H1 (cell line): ENCODE measurements at regions not wholly inside any gene's neighbourhood (a gene's known extent, or its start where the extent isn't known, plus 50 kb on each side); places are given as distances from the start of the nearest gene placed in this dataset.

Experiments
- CTCF ChIA-PET: fragments of 300-600 bp; sonication (Branson Sonifier 250); formaldehyde crosslinking; loops from one replicate; lab custom pipeline; 2021; ENCODE audit not compliant: partially characterized antibody; lab: Charles Lee
- POLR2A ChIA-PET: fragments of 300-600 bp; sonication (Branson Sonifier 250); formaldehyde crosslinking; loops from one replicate; lab custom pipeline; 2021; ENCODE audit warnings: inconsistent platforms; ENCODE audit not compliant: partially characterized antibody; lab: Charles Lee
- DNase-seq, 2 experiments: peaks; one replicate each; pipeline versions ENCODE4 v3.0.0 to v3.0.0-alpha.2; 2010 to 2022; ENCODE audit warnings: low spot score in 2 of 2, low read depth in 1 of 2, mixed read lengths in 1 of 2
- FAIRE-seq: peaks from 2 replicates; lab custom pipeline; 2011; peaks lifted over from hg19 to GRCh38; lab: Jason Lieb, UNC
- H2AFZ ChIP-seq: 2 replicates; pipeline ENCODE4 v1.8.1; 2012; ENCODE audit warnings: low read length, inconsistent platforms
- H2AK5ac ChIP-seq: 2 replicates; pipeline ENCODE4 v1.6.1; 2013; ENCODE audit warnings: low read depth, low read length
- H2BK120ac ChIP-seq: replicated peaks from 2 replicates; pipeline ENCODE3; 2013; ENCODE audit warnings: low read depth, low read length, inconsistent platforms
- H2BK12ac ChIP-seq: 2 replicates; pipeline ENCODE4 v1.6.1; 2013; ENCODE audit warnings: low read depth, low read length
- H2BK15ac ChIP-seq: 2 replicates; pipeline ENCODE4 v1.6.1; 2013; ENCODE audit warnings: low read length
- H2BK20ac ChIP-seq: 2 replicates; pipeline ENCODE4 v1.6.1; 2013; ENCODE audit warnings: low read length
- H2BK5ac ChIP-seq: 2 replicates; pipeline ENCODE4 v1.6.1; 2013; ENCODE audit warnings: low read depth, low read length
- H3K14ac ChIP-seq: 2 replicates; pipeline ENCODE4 v1.6.1; 2013; ENCODE audit warnings: inconsistent platforms; ENCODE audit not compliant: insufficient read length
- H3K18ac ChIP-seq: 2 replicates; pipeline ENCODE4 v1.6.1; 2013; ENCODE audit warnings: low read length; ENCODE audit errors: extremely low read depth
- H3K23ac ChIP-seq: 2 replicates; pipeline ENCODE4 v1.6.1; 2013; ENCODE audit warnings: inconsistent platforms; ENCODE audit not compliant: insufficient read length
- H3K23me2 ChIP-seq: 2 replicates; pipeline ENCODE4 v1.6.1; 2013; ENCODE audit warnings: low read depth, low read length
- H3K27ac ChIP-seq: 2 replicates; pipeline ENCODE4 v1.6.1; 2011; ENCODE audit warnings: low read depth, low read length, inconsistent platforms
- H3K27me3 ChIP-seq, 4 experiments: replicated peaks in 1 of 4; 1 replicate in 1 of 4; 2 replicates in 3 of 4; pipeline versions ENCODE4 v1.6.1 to v1.8.1; 2011 to 2013; ENCODE audit warnings: low read length in 3 of 4, mild to moderate bottlenecking in 3 of 4, inconsistent platforms in 2 of 4, mixed read lengths in 2 of 4, moderate library complexity in 1 of 4; ENCODE audit not compliant: control insufficient read depth in 3 of 4, insufficient read depth in 3 of 4; ENCODE audit errors: extremely low read depth in 1 of 4
- H3K36me3 ChIP-seq, 4 experiments: 2 replicates each; pipeline versions ENCODE4 v1.6.1 to v1.8.1; 2011 to 2013; ENCODE audit warnings: mild to moderate bottlenecking in 4 of 4, low read length in 3 of 4, moderate library complexity in 2 of 4, control low read depth in 1 of 4, inconsistent platforms in 1 of 4; ENCODE audit not compliant: insufficient read depth in 4 of 4, control insufficient read depth in 2 of 4
- H3K4ac ChIP-seq: replicated peaks from 2 replicates; pipeline ENCODE3; 2013; ENCODE audit warnings: low read length, low read depth, mixed read lengths, inconsistent platforms; ENCODE audit not compliant: insufficient read length
- H3K4me1 ChIP-seq, 4 experiments: replicated peaks in 1 of 4; 1 replicate in 1 of 4; 2 replicates in 3 of 4; pipeline versions ENCODE4 v1.6.1 to v1.8.1; 2011 to 2013; ENCODE audit warnings: low read length in 3 of 4, inconsistent platforms in 2 of 4, mixed read lengths in 1 of 4; ENCODE audit not compliant: insufficient read depth in 4 of 4, control insufficient read depth in 3 of 4
- H3K4me2 ChIP-seq, 2 experiments: 2 replicates each; pipeline versions ENCODE4 v1.6.1 to v1.8.1; 2011 to 2013; ENCODE audit warnings: low read depth in 2 of 2, low read length in 2 of 2, control low read depth in 1 of 2, inconsistent platforms in 1 of 2, mild to moderate bottlenecking in 1 of 2; ENCODE audit not compliant: insufficient read depth in 1 of 2
- H3K4me3 ChIP-seq, 4 experiments: fragments of 200-600, 300-600 bp in 1 of 4; sonication (generic), shearing (Covaris generic), sonication (Bioruptor Twin) in 1 of 4; 2 replicates each; pipeline versions ENCODE4 v1.5.1 to v1.8.1; 2011 to 2016; ENCODE audit warnings: low read length in 4 of 4, low read depth in 3 of 4, control low read depth in 2 of 4, inconsistent platforms in 2 of 4, mild to moderate bottlenecking in 2 of 4, mixed read lengths in 1 of 4, moderate library complexity in 1 of 4; ENCODE audit not compliant: insufficient read depth in 2 of 4; ENCODE audit errors: extremely low read depth in 1 of 4
- H3K56ac ChIP-seq: replicated peaks from 2 replicates; pipeline ENCODE3; 2013; ENCODE audit warnings: low read depth, mild to moderate bottlenecking, mixed read lengths, low read length, inconsistent platforms; ENCODE audit not compliant: insufficient read length
- H3K79me1 ChIP-seq: 2 replicates; pipeline ENCODE4 v1.6.1; 2013; ENCODE audit warnings: low read depth, low read length, control low read depth
- H3K79me2 ChIP-seq, 2 experiments: 2 replicates each; pipeline versions ENCODE4 v1.6.1 to v1.8.1; 2012 to 2013; ENCODE audit warnings: low read length in 2 of 2, mild to moderate bottlenecking in 2 of 2, inconsistent platforms in 1 of 2; ENCODE audit not compliant: insufficient read depth in 2 of 2, control insufficient read depth in 1 of 2
- H3K9ac ChIP-seq, 4 experiments: replicated peaks in 1 of 4; 1 replicate in 1 of 4; 2 replicates in 3 of 4; pipeline versions ENCODE4 v1.6.1 to v1.8.1; 2011 to 2013; ENCODE audit warnings: low read depth in 3 of 4, low read length in 3 of 4, control low read depth in 2 of 4, mild to moderate bottlenecking in 2 of 4, moderate library complexity in 2 of 4, inconsistent platforms in 1 of 4; ENCODE audit errors: extremely low read depth in 1 of 4
- H3K9me3 ChIP-seq, 2 experiments: 2 replicates each; pipeline versions ENCODE4 v1.6.1 to v1.8.1; 2012 to 2013; ENCODE audit warnings: mild to moderate bottlenecking in 2 of 2, moderate library complexity in 2 of 2, control low read depth in 1 of 2, inconsistent platforms in 1 of 2, low read depth in 1 of 2, low read length in 1 of 2, mixed read lengths in 1 of 2; ENCODE audit not compliant: insufficient read depth in 2 of 2
- H4K20me1 ChIP-seq, 2 experiments: replicated peaks in 1 of 2; 2 replicates each; pipeline versions ENCODE3 to v1.8.1; 2011 to 2013; ENCODE audit warnings: inconsistent platforms in 2 of 2, low read length in 2 of 2, mild to moderate bottlenecking in 1 of 2; ENCODE audit not compliant: insufficient read depth in 2 of 2, control insufficient read depth in 1 of 2
- H4K5ac ChIP-seq: 2 replicates; pipeline ENCODE4 v1.6.1; 2013; ENCODE audit warnings: low read length, low read depth, mixed read lengths, inconsistent platforms; ENCODE audit not compliant: insufficient read length
- H4K8ac ChIP-seq: 2 replicates; pipeline ENCODE4 v1.8.0; 2013; ENCODE audit warnings: mild to moderate bottlenecking, moderate library complexity, low read length, inconsistent platforms; ENCODE audit not compliant: insufficient read depth; ENCODE audit errors: extremely low read depth
- H4K91ac ChIP-seq: replicated peaks from 2 replicates; pipeline ENCODE3; 2013; ENCODE audit warnings: low read length, mixed read lengths, inconsistent platforms; ENCODE audit not compliant: insufficient read length
- ATF2 ChIP-seq: IDR thresholded peaks from 2 replicates; pipeline ENCODE4 v1.6.1; 2012; ENCODE audit warnings: low read length, inconsistent platforms
- ATF3 ChIP-seq: IDR thresholded peaks from 2 replicates; pipeline ENCODE4 v1.6.1; 2011; ENCODE audit warnings: low read depth, mild to moderate bottlenecking, low read length; ENCODE audit not compliant: insufficient read depth
- BRCA1 ChIP-seq: IDR thresholded peaks from 2 replicates; pipeline ENCODE4 v1.6.1; 2012; ENCODE audit warnings: low read depth, low read length, improper control_type of control experiment
- CBX5 ChIP-seq: fragments of 300-800, 300-1000 bp; sonication (generic); IDR thresholded peaks from 2 replicates; pipeline ENCODE4 v1.7.1; 2016; ENCODE audit warnings: antibody characterized with exemption, low read length, low read depth
- CEBPB ChIP-seq: IDR thresholded peaks from 2 replicates; pipeline ENCODE4 v1.6.1; 2012; ENCODE audit warnings: low read depth, low read length
- E2F6 ChIP-seq: IDR thresholded peaks from 2 replicates; pipeline ENCODE4 v1.6.1; 2012; ENCODE audit warnings: inconsistent platforms
- GTF2F1 ChIP-seq: IDR thresholded peaks from 2 replicates; pipeline ENCODE4 v1.6.1; 2012; ENCODE audit warnings: low read depth, low read length, improper control_type of control experiment, borderline replicate concordance
- JUN ChIP-seq: IDR thresholded peaks from 2 replicates; pipeline ENCODE4 v1.6.1; 2011; ENCODE audit warnings: low read depth, mild to moderate bottlenecking, improper control_type of control experiment, low read length
- MAFK ChIP-seq: IDR thresholded peaks from 2 replicates; pipeline ENCODE4 v1.6.1; 2012; ENCODE audit warnings: low read depth, mild to moderate bottlenecking, improper control_type of control experiment, low read length
- RFX5 ChIP-seq: IDR thresholded peaks from 2 replicates; pipeline ENCODE4 v1.6.1; 2011; ENCODE audit warnings: low read depth, low read length, improper control_type of control experiment, borderline replicate concordance
- RXRA ChIP-seq: IDR thresholded peaks from 2 replicates; pipeline ENCODE4 v1.6.1; 2011; ENCODE audit warnings: low read depth, mild to moderate bottlenecking, low read length, moderate library complexity; ENCODE audit not compliant: insufficient read depth
- WGBS, 2 experiments: shearing (Covaris generic) in 1 of 2; methylation state at CpG; one replicate each; pipeline versions ENCODE4 v1.1.6 to v1.1.7; 2013 to 2015; ENCODE audit warnings: low lambda C conversion rate in 2 of 2, mixed read lengths in 2 of 2, inconsistent platforms in 1 of 2, low coverage in 1 of 2, missing lambda C conversion rate in 1 of 2; ENCODE audit not compliant: insufficient replicate concordance in 2 of 2, insufficient coverage in 1 of 2, insufficient read length in 1 of 2; ENCODE audit errors: extremely low coverage in 1 of 2, missing lambda C conversion rate in 1 of 2; 5-methylcytosine and 5-hydroxymethylcytosine counted together

- 85% methylated on average over 2 of the region's 2 CpGs; no CpG with 5 or more reads in 1 of the 2 experiments for whole genome bisulfite sequencing, 2 experiments
- CTCF ChIA-PET: no interaction called here
These were observed 215.1 kb upstream of the ARRDC3 start for GRCh38 chr5:91598216-91598615.

More at GRCh38 chr5:91598216-91598615, 215.1 kb upstream of the ARRDC3 start:
- Histone ChIP-seq H3K4me1 (no peaks in the 10 kb centered on the region), H3K4me2 (no peak overlapping the region), H2BK15ac (no peak overlapping the region), H2AK5ac (no peak overlapping the region), H2BK12ac (no peak overlapping the region), H3K14ac (no peak overlapping the region), H2BK20ac (no peak overlapping the region), H3K56ac (no peak overlapping the region), H2AFZ (no peak overlapping the region), H3K9ac (no peak overlapping the region), H3K4me3 (no peak overlapping the region), H3K4ac (no peak overlapping the region), H4K5ac (no peak overlapping the region), H3K23ac (no peak overlapping the region), H4K20me1 (no peaks in the 10 kb centered on the region), H3K36me3 (no peaks in the 10 kb centered on the region; a peak in 1 of 8 replicates), H3K27me3 (no peaks in the 10 kb centered on the region), H2BK5ac (no peak overlapping the region), H3K18ac (no peak overlapping the region), H2BK120ac (no peak overlapping the region), H3K23me2 (no peaks in the 10 kb centered on the region), H3K79me1 (no peaks in the 10 kb centered on the region), H3K79me2 (no peaks in the 10 kb centered on the region), H3K9me3 (peaks cover 0 to 3% of the 10 kb centered on the region in 2 experiments; a peak in 1 of 4 replicates), H4K8ac (no peak overlapping the region), H3K27ac (no peak overlapping the region), H4K91ac (no peak overlapping the region)
- DNase-seq (no peak), FAIRE-seq (no peak)
- TF ChIP-seq RFX5 (no peak), GTF2F1 (no peak), E2F6 (no peak), ATF2 (no peak), BRCA1 (no peak), ATF3 (no peak), CBX5 (no peak), JUN (no peak), MAFK (no peak), CEBPB (no peak), RXRA (no peak)
- POLR2A ChIA-PET: no interaction called here
